K562 (cell line): ENCODE measurements at regions not wholly inside any gene's neighbourhood (a gene's known extent, or its start where the extent isn't known, plus 50 kb on each side); places are given as distances from the start of the nearest gene placed in this dataset.

Source experiments
- ATAC-seq: fragments of 200-7000 bp; cut with Tn5 transposase; 3 replicates; pipeline ENCODE4 v1.9.1; 2020; ENCODE audit warnings: moderate library complexity
- BruUV-seq: library from RNA; stranded (reverse); fragments of 400-500 nt; replicated peaks from 2 replicates; lab custom pipeline; 2021; lab: Mats Ljungman, UMichigan
- CTCF ChIA-PET: fragments of 300-600 bp; formaldehyde crosslinking; extraction: SDS; loops from one replicate; lab custom pipeline; 2021; ENCODE audit warnings: low intra/inter-chr PET ratio; lab: Yijun Ruan, JAX
- POLR2A ChIA-PET: fragments of 300-600, 350-650 bp; sonication (Branson Sonifier 250); formaldehyde crosslinking; extraction: SDS; loops from one replicate; lab custom pipeline; 2021; ENCODE audit warnings: antibody characterized with exemption, inconsistent platforms; lab: Yijun Ruan, JAX
- DNase-seq, 4 experiments: peaks; one replicate each; pipeline versions ENCODE4 v3.0.0 to v3.0.0-alpha.2; 2011 to 2018; ENCODE audit warnings: low spot score in 3 of 4, mixed read lengths in 3 of 4; ENCODE audit errors: extremely low read depth in 1 of 4
- FAIRE-seq: peaks from 2 replicates; lab custom pipeline; 2011; peaks lifted over from hg19 to GRCh38; lab: Jason Lieb, UNC
- H2AFZ ChIP-seq: 2 replicates; pipeline ENCODE4 v1.6.0; 2011; ENCODE audit warnings: low read depth, low read length, control low read depth, inconsistent platforms
- H3K27ac ChIP-seq: fragments of 200-600 bp; 3 replicates; pipeline ENCODE4 v1.8.0; 2011; ENCODE audit warnings: low read depth, mild to moderate bottlenecking, control low read depth, inconsistent platforms, low read length, moderate library complexity, mixed read lengths; ENCODE audit errors: extremely low read depth
- H3K27me3 ChIP-seq, 2 experiments: fragments of 300-600 bp in 1 of 2; 2 replicates in 1 of 2; 3 replicates in 1 of 2; pipeline versions ENCODE4 v1.6.0 to v1.8.0; 2011; ENCODE audit warnings: inconsistent platforms in 2 of 2, low read length in 2 of 2, mild to moderate bottlenecking in 1 of 2, mixed read lengths in 1 of 2, moderate library complexity in 1 of 2; ENCODE audit not compliant: control insufficient read depth in 2 of 2, insufficient read depth in 2 of 2
- H3K36me3 ChIP-seq: fragments of 300-600 bp; 3 replicates; pipeline ENCODE4 v1.8.0; 2011; ENCODE audit warnings: mild to moderate bottlenecking, low read length, inconsistent platforms; ENCODE audit not compliant: control insufficient read depth, insufficient read depth
- H3K4me1 ChIP-seq, 2 experiments: fragments of 200-600 bp in 1 of 2; replicated peaks in 1 of 2; 2 replicates in 1 of 2; 3 replicates in 1 of 2; pipeline versions ENCODE4 v1.5.1 to v1.8.0; 2011; ENCODE audit warnings: inconsistent platforms in 2 of 2, low read length in 2 of 2, mild to moderate bottlenecking in 1 of 2, mixed read lengths in 1 of 2, moderate library complexity in 1 of 2; ENCODE audit not compliant: control insufficient read depth in 2 of 2, insufficient read depth in 2 of 2
- H3K4me2 ChIP-seq: 2 replicates; pipeline ENCODE4 v1.6.1; 2011; ENCODE audit warnings: low read length, control low read depth, inconsistent platforms, mixed read lengths; ENCODE audit not compliant: insufficient read depth
- H3K4me3 ChIP-seq: fragments of 200-600 bp; sonication (generic), shearing (Covaris generic); 2 replicates; pipeline ENCODE4 v1.5.1; 2016; ENCODE audit warnings: control low read depth, inconsistent platforms
- H3K79me2 ChIP-seq: fragments of 200-600 bp; 3 replicates; pipeline ENCODE4 v1.8.0; 2011; ENCODE audit warnings: low read length, inconsistent platforms; ENCODE audit not compliant: control insufficient read depth, insufficient read depth
- H3K9ac ChIP-seq, 2 experiments: 2 replicates each; pipeline versions ENCODE4 v1.6.0 to v1.6.1; 2011; ENCODE audit warnings: low read depth in 2 of 2, low read length in 2 of 2, control low read depth in 1 of 2, inconsistent platforms in 1 of 2, mild to moderate bottlenecking in 1 of 2, mixed read lengths in 1 of 2; ENCODE audit not compliant: insufficient read depth in 1 of 2
- H3K9me1 ChIP-seq: one replicate; pipeline ENCODE4 v1.6.0; 2011; ENCODE audit warnings: inconsistent platforms, mild to moderate bottlenecking, low read length, moderate library complexity; ENCODE audit not compliant: control insufficient read depth, insufficient read depth
- H3K9me3 ChIP-seq: replicated peaks from 2 replicates; pipeline ENCODE4 v1.5.1; 2011; ENCODE audit warnings: low read depth, low read length, inconsistent platforms; ENCODE audit not compliant: control insufficient read depth, insufficient read depth
- H4K20me1 ChIP-seq: replicated peaks from 2 replicates; pipeline ENCODE4 v1.6.1; 2011; ENCODE audit warnings: low read length, inconsistent platforms, mixed read lengths; ENCODE audit not compliant: control insufficient read depth, insufficient read depth
- ARHGAP35 ChIP-seq: fragments of 450-650 bp; IDR thresholded peaks from 2 replicates; pipeline ENCODE4 v1.6.1; 2018; ENCODE audit not compliant: partially characterized antibody
- BACH1 ChIP-seq: fragments of 200-800 bp; sonication (Bioruptor generic); IDR thresholded peaks from 2 replicates; pipeline ENCODE4 v1.6.1; 2016; ENCODE audit warnings: missing genetic modification characterization, missing compliant biosample characterization
- BRD4 ChIP-seq: fragments of 200-600 bp; sonication (generic); IDR thresholded peaks from 2 replicates; pipeline ENCODE4 v1.6.1; 2017; ENCODE audit warnings: inconsistent platforms
- EP300 ChIP-seq: IDR thresholded peaks from 2 replicates; pipeline ENCODE4 v1.6.1; 2012; ENCODE audit warnings: low read length, improper control_type of control experiment
- FOSL1 ChIP-seq: fragments of 200-800 bp; sonication (Bioruptor generic); conservative IDR thresholded peaks from 2 replicates; pipeline ENCODE4 v1.6.1; 2016; ENCODE audit warnings: missing genetic modification characterization, missing compliant biosample characterization
- MBD2 ChIP-seq: sonication (generic); IDR thresholded peaks from 2 replicates; pipeline ENCODE4 v1.6.1; 2016; ENCODE audit warnings: low read depth, borderline replicate concordance
- NFATC3 ChIP-seq: fragments of 450-650 bp; IDR thresholded peaks from 2 replicates; pipeline ENCODE4 v1.6.1; 2017; ENCODE audit warnings: mild to moderate bottlenecking
- PATZ1 ChIP-seq: fragments of 250-450 bp; sonication (Bioruptor Pico); IDR thresholded peaks from 2 replicates; pipeline ENCODE4 v1.5.0; 2020; ENCODE audit warnings: mild to moderate bottlenecking, borderline replicate concordance
- PHTF2 ChIP-seq: fragments of 250-450 bp; sonication (Bioruptor Pico); IDR thresholded peaks from 2 replicates; pipeline ENCODE4 v1.5.0; 2021; ENCODE audit warnings: mild to moderate bottlenecking
- SIX5 ChIP-seq, 2 experiments: IDR thresholded peaks; 2 replicates each; pipeline ENCODE4 v1.6.1; 2011; ENCODE audit warnings: low read length in 2 of 2, borderline replicate concordance in 1 of 2, low read depth in 1 of 2, mild to moderate bottlenecking in 1 of 2, moderate library complexity in 1 of 2; ENCODE audit not compliant: insufficient read depth in 1 of 2
- in situ Hi-C: fragments of 300-500 bp; cut with MboI; formaldehyde crosslinking; loops from 4 replicates; pipeline ENCODE4 v1.15.0; 2018; ENCODE audit warnings: inconsistent platforms, mixed read lengths
- intact Hi-C: fragments of 100-400 bp; cut with micrococcal nuclease; formaldehyde crosslinking; loops from 2 replicates; pipeline ENCODE4 v1.14.2; 2022
- TF ChIP-seq, protein P1 (sequence below): fragments of 450-650 bp; formaldehyde crosslinking; IDR thresholded peaks from 2 replicates; pipeline ENCODE4 v1.4.0; 2020; ENCODE audit warnings: mild to moderate bottlenecking
- TF ChIP-seq, protein P2 (sequence below): fragments of 250-450 bp; sonication (Bioruptor Pico); IDR thresholded peaks from 2 replicates; pipeline ENCODE4 v1.4.0; 2020; ENCODE audit warnings: mild to moderate bottlenecking, moderate library complexity, borderline replicate concordance
- TF ChIP-seq, protein P3 (sequence below): fragments of 250-450 bp; sonication (Bioruptor Pico); IDR thresholded peaks from 2 replicates; pipeline ENCODE4 v1.4.0; 2020

DNA sequence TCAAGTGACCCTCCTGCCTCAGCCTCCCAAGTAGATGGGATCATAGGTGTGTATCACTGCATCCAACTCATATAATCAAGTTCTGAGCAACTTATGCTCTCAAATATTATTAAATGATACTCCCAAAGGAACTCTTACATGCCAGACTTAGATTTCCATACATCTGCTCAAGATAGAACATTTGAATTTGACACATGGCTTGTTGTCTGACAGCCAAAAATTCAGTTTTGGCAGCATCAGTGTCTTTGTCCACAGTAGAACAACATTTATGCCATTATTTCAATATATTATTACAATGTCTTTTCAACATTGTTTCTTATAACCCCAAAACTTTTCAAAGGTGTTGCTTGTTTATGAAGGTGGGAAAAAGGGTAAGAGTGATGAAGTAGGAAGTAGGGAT lies 116.2 kb downstream of the SUCNR1 start:
- no peak for ATAC-seq
- no peaks in the 10 kb centered on the region for H3K9me3 ChIP-seq
- H3K9me1 ChIP-seq = no peaks in the 10 kb centered on the region
- no peaks in the 10 kb centered on the region for H3K79me2 ChIP-seq
- H4K20me1 ChIP-seq = no peaks in the 10 kb centered on the region
- no peak overlapping the region for H3K27ac ChIP-seq
- H2AFZ ChIP-seq = no peak overlapping the region
- intact Hi-C loops = no loop called here
- FAIRE-seq = no peak
- H3K9ac ChIP-seq = no peak overlapping the region
- ChIA-PET CTCF (no interaction called here), POLR2A (no interaction called here)
- no TSS peak for BruUV-seq
- in situ Hi-C loops = no loop called here
- no peaks in the 10 kb centered on the region for H3K27me3 ChIP-seq
- H3K4me1 ChIP-seq = no peaks in the 10 kb centered on the region
- DNase-seq = no peak
- H3K4me2 ChIP-seq = no peak overlapping the region
- no peak overlapping the region for H3K4me3 ChIP-seq
- H3K36me3 ChIP-seq = no peaks in the 10 kb centered on the region
- TF ChIP-seq BRD4 (no peak), ARHGAP35 (no peak), BACH1 (no peak), PHTF2 (CRISPR knock-in tag) (no peak), EP300 (no peak), FOSL1 (tag) (no peak), PATZ1 (CRISPR knock-in tag) (no peak), MBD2 (no peak), NFATC3 (no peak), SIX5 (IDR thresholded peaks at IDR 0.05; ENCODE audit: borderline replicate concordance in 1 of 2, insufficient read depth in 1 of 2, low read depth in 1 of 2, low read length in 2 of 2) (no peak)
- TF ChIP-seq, protein P1, sequence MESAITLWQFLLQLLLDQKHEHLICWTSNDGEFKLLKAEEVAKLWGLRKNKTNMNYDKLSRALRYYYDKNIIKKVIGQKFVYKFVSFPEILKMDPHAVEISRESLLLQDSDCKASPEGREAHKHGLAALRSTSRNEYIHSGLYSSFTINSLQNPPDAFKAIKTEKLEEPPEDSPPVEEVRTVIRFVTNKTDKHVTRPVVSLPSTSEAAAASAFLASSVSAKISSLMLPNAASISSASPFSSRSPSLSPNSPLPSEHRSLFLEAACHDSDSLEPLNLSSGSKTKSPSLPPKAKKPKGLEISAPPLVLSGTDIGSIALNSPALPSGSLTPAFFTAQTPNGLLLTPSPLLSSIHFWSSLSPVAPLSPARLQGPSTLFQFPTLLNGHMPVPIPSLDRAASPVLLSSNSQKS (CRISPR knock-in tag) = no peak
- TF ChIP-seq, protein P2, sequence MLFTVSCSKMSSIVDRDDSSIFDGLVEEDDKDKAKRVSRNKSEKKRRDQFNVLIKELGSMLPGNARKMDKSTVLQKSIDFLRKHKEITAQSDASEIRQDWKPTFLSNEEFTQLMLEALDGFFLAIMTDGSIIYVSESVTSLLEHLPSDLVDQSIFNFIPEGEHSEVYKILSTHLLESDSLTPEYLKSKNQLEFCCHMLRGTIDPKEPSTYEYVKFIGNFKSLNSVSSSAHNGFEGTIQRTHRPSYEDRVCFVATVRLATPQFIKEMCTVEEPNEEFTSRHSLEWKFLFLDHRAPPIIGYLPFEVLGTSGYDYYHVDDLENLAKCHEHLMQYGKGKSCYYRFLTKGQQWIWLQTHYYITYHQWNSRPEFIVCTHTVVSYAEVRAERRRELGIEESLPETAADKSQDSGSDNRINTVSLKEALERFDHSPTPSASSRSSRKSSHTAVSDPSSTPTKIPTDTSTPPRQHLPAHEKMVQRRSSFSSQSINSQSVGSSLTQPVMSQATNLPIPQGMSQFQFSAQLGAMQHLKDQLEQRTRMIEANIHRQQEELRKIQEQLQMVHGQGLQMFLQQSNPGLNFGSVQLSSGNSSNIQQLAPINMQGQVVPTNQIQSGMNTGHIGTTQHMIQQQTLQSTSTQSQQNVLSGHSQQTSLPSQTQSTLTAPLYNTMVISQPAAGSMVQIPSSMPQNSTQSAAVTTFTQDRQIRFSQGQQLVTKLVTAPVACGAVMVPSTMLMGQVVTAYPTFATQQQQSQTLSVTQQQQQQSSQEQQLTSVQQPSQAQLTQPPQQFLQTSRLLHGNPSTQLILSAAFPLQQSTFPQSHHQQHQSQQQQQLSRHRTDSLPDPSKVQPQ (CRISPR knock-in tag) = no peak
- TF ChIP-seq, protein P3, sequence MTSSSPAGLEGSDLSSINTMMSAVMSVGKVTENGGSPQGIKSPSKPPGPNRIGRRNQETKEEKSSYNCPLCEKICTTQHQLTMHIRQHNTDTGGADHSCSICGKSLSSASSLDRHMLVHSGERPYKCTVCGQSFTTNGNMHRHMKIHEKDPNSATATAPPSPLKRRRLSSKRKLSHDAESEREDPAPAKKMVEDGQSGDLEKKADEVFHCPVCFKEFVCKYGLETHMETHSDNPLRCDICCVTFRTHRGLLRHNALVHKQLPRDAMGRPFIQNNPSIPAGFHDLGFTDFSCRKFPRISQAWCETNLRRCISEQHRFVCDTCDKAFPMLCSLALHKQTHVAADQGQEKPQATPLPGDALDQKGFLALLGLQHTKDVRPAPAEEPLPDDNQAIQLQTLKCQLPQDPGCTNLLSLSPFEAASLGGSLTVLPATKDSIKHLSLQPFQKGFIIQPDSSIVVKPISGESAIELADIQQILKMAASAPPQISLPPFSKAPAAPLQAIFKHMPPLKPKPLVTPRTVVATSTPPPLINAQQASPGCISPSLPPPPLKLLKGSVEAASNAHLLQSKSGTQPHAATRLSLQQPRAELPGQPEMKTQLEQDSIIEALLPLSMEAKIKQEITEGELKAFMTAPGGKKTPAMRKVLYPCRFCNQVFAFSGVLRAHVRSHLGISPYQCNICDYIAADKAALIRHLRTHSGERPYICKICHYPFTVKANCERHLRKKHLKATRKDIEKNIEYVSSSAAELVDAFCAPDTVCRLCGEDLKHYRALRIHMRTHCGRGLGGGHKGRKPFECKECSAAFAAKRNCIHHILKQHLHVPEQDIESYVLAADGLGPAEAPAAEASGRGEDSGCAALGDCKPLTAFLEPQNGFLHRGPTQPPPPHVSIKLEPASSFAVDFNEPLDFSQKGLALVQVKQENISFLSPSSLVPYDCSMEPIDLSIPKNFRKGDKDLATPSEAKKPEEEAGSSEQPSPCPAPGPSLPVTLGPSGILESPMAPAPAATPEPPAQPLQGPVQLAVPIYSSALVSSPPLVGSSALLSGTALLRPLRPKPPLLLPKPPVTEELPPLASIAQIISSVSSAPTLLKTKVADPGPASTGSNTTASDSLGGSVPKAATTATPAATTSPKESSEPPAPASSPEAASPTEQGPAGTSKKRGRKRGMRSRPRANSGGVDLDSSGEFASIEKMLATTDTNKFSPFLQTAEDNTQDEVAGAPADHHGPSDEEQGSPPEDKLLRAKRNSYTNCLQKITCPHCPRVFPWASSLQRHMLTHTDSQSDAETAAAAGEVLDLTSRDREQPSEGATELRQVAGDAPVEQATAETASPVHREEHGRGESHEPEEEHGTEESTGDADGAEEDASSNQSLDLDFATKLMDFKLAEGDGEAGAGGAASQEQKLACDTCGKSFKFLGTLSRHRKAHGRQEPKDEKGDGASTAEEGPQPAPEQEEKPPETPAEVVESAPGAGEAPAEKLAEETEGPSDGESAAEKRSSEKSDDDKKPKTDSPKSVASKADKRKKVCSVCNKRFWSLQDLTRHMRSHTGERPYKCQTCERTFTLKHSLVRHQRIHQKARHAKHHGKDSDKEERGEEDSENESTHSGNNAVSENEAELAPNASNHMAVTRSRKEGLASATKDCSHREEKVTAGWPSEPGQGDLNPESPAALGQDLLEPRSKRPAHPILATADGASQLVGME (CRISPR knock-in tag) = no peak
